GM23338 (cell line): ENCODE measurements at regions not wholly inside any gene's neighbourhood (a gene's known extent, or its start where the extent isn't known, plus 50 kb on each side); places are given as distances from the start of the nearest gene placed in this dataset.

Experiments
- ATAC-seq: fragments of 200-7000 bp; cut with Tn5 transposase; 3 replicates; pipeline ENCODE4 v1.9.1; 2020
- DNase-seq: peaks from one replicate; pipeline ENCODE4 v3.0.0-alpha.2; 2015; ENCODE audit warnings: low spot score
- H2AFZ ChIP-seq: fragments of 200-600 bp; sonication (generic); 2 replicates; pipeline ENCODE4 v1.8.0; 2016; ENCODE audit warnings: antibody characterized with exemption, mild to moderate bottlenecking, moderate library complexity
- H3F3A ChIP-seq: fragments of 200-600 bp; sonication (generic); replicated peaks from 2 replicates; pipeline ENCODE4 v1.8.0; 2017; ENCODE audit warnings: antibody characterized with exemption, mixed run types, low read depth
- H3K27ac ChIP-seq: fragments of 200-600 bp; sonication (generic); 2 replicates; pipeline ENCODE4 v1.6.1; 2016; ENCODE audit warnings: low read depth
- H3K27me3 ChIP-seq: fragments of 200-600 bp; sonication (generic); 2 replicates; pipeline ENCODE4 v1.8.0; 2016; ENCODE audit warnings: mild to moderate bottlenecking, mixed run types, moderate library complexity; ENCODE audit not compliant: insufficient read depth
- H3K36me3 ChIP-seq: fragments of 200-600 bp; sonication (generic); 2 replicates; pipeline ENCODE4 v1.8.0; 2016; ENCODE audit warnings: mild to moderate bottlenecking; ENCODE audit not compliant: insufficient read depth
- H3K4me1 ChIP-seq: fragments of 200-600 bp; sonication (generic); 2 replicates; pipeline ENCODE4 v1.8.0; 2016; ENCODE audit warnings: mild to moderate bottlenecking, moderate library complexity; ENCODE audit not compliant: insufficient read depth
- H3K4me2 ChIP-seq: fragments of 200-600 bp; sonication (generic); 2 replicates; pipeline ENCODE4 v1.7.1; 2017; ENCODE audit warnings: mixed run types
- H3K4me3 ChIP-seq: fragments of 200-600 bp; sonication (generic); 2 replicates; pipeline ENCODE4 v1.6.1; 2016; ENCODE audit warnings: mixed run types
- H3K79me2 ChIP-seq: fragments of 200-600 bp; sonication (generic); replicated peaks from 2 replicates; pipeline ENCODE4 v1.8.0; 2017; ENCODE audit warnings: mild to moderate bottlenecking; ENCODE audit not compliant: insufficient read depth
- H3K9me2 ChIP-seq: fragments of 200-600 bp; sonication (generic); 2 replicates; pipeline ENCODE4 v1.8.0; 2017; ENCODE audit not compliant: insufficient read depth
- H4K20me1 ChIP-seq: fragments of 200-600 bp; sonication (generic); replicated peaks from 2 replicates; pipeline ENCODE4 v1.8.0; 2017; ENCODE audit warnings: mild to moderate bottlenecking; ENCODE audit not compliant: insufficient read depth
- H3K27ac Mint-ChIP-seq: 2 replicates; pipeline ENCODE4 v1.8.0; 2020; ENCODE audit warnings: inconsistent platforms, mild to moderate bottlenecking, moderate library complexity, mixed read lengths
- H3K27me3 Mint-ChIP-seq: 3 replicates; pipeline ENCODE4 v1.8.0; 2022; ENCODE audit warnings: low read depth, mild to moderate bottlenecking, moderate library complexity, mixed read lengths, inconsistent platforms; ENCODE audit not compliant: insufficient read depth, poor library complexity
- H3K36me3 Mint-ChIP-seq: 3 replicates; pipeline ENCODE4 v1.8.0; 2021; ENCODE audit warnings: low read depth, mild to moderate bottlenecking, inconsistent platforms, moderate library complexity, mixed read lengths
- H3K4me1 Mint-ChIP-seq: 3 replicates; pipeline ENCODE4 v1.8.0; 2020; ENCODE audit warnings: mild to moderate bottlenecking, inconsistent platforms, mixed read lengths
- H3K4me3 Mint-ChIP-seq: 3 replicates; pipeline ENCODE4 v1.8.0; 2021; ENCODE audit warnings: moderate library complexity, mild to moderate bottlenecking, inconsistent platforms, mixed read lengths
- H3K9me3 Mint-ChIP-seq: 3 replicates; pipeline ENCODE4 v1.8.0; 2020; ENCODE audit warnings: moderate library complexity, mild to moderate bottlenecking, inconsistent platforms, mixed read lengths
- CREB1 ChIP-seq: fragments of 250-450 bp; sonication (Bioruptor Pico); IDR thresholded peaks from 2 replicates; pipeline ENCODE4 v1.5.0; 2020; ENCODE audit warnings: low read depth, mild to moderate bottlenecking, moderate library complexity
- EZH2 ChIP-seq: fragments of 200-600 bp; sonication (generic); IDR thresholded peaks from one replicate; pipeline ENCODE4 v1.8.0; 2017; ENCODE audit warnings: antibody characterized with exemption, mild to moderate bottlenecking, low read depth; ENCODE audit not compliant: unreplicated experiment
- JUNB ChIP-seq: IDR thresholded peaks from one replicate; pipeline ENCODE4 v1.6.1; 2016; ENCODE audit warnings: antibody characterized with exemption; ENCODE audit not compliant: unreplicated experiment
- NANOG ChIP-seq: IDR thresholded peaks from 2 replicates; pipeline ENCODE4 v1.6.1; 2016; ENCODE audit warnings: antibody characterized with exemption, borderline replicate concordance
- POLR2AphosphoS5 ChIP-seq: IDR thresholded peaks from 2 replicates; pipeline ENCODE4 v1.6.1; 2016; ENCODE audit warnings: antibody characterized with exemption, low read depth
- STAT1 ChIP-seq: IDR thresholded peaks from one replicate; pipeline ENCODE4 v1.6.1; 2016; ENCODE audit warnings: antibody characterized with exemption; ENCODE audit not compliant: unreplicated experiment
- ZNF114 ChIP-seq: fragments of 250-450 bp; sonication (Bioruptor Pico); IDR thresholded peaks from 2 replicates; pipeline ENCODE4 v1.5.0; 2020; ENCODE audit warnings: mild to moderate bottlenecking, moderate library complexity
- ZNF331 ChIP-seq: fragments of 250-450 bp; sonication (Bioruptor Pico); IDR thresholded peaks from 2 replicates; pipeline ENCODE4 v1.5.0; 2020; ENCODE audit warnings: low read depth, mild to moderate bottlenecking, moderate library complexity
- ZNF462 ChIP-seq: fragments of 250-450 bp; sonication (Bioruptor Pico); IDR thresholded peaks from 2 replicates; pipeline ENCODE4 v1.5.0; 2020; ENCODE audit warnings: mild to moderate bottlenecking, moderate library complexity
- TF ChIP-seq, protein P1 (sequence below): IDR thresholded peaks from 2 replicates; pipeline ENCODE4 v1.6.1; 2016; ENCODE audit warnings: antibody characterized with exemption
- TF ChIP-seq, protein P2 (sequence below), 2 experiments: fragments of 200-600 bp in 1 of 2; sonication (generic) in 1 of 2; conservative IDR thresholded peaks; 2 replicates each; pipeline versions ENCODE4 v1.5.1 to v1.6.1; 2016 to 2017; ENCODE audit warnings: antibody characterized with exemption in 2 of 2, low read depth in 2 of 2, mild to moderate bottlenecking in 2 of 2, moderate library complexity in 1 of 2

- DNase-seq (no peak), ATAC-seq (no peak)
- H3K4me1 Mint-ChIP-seq: no peaks in the 10 kb centered on the region
- no peak overlapping the region for H3K27ac Mint-ChIP-seq
- no peak overlapping the region for H3K4me2 ChIP-seq
- H3K79me2 ChIP-seq: no peaks in the 10 kb centered on the region
- H3K27me3 ChIP-seq: no peaks in the 10 kb centered on the region
- no peaks in the 10 kb centered on the region for H3K4me1 ChIP-seq
- no peaks in the 10 kb centered on the region for H3K9me2 ChIP-seq
- H4K20me1 ChIP-seq: no peaks in the 10 kb centered on the region
- H3K27ac ChIP-seq: no peak overlapping the region
- TF ChIP-seq ZNF114 (CRISPR knock-in tag) (no peak), CREB1 (CRISPR knock-in tag) (no peak), ZNF331 (CRISPR knock-in tag) (no peak), EZH2 (no peak), JUNB (no peak), STAT1 (no peak)
- no peaks in the 10 kb centered on the region for H3F3A ChIP-seq
- peaks cover 13% of the 10 kb centered on the region; the same call in 2 of the 3 replicates for H3K36me3 Mint-ChIP-seq
- no peak overlapping the region for H2AFZ ChIP-seq
- H3K36me3 ChIP-seq: no peaks in the 10 kb centered on the region; the same call in 1 of the 2 replicates
- H3K4me3 Mint-ChIP-seq: no peak overlapping the region
- H3K27me3 Mint-ChIP-seq: no peaks in the 10 kb centered on the region
- H3K4me3 ChIP-seq: no peak overlapping the region
- H3K9me3 Mint-ChIP-seq: peaks cover 74% of the 10 kb centered on the region
Measured at GRCh38 chr2:3952866-3953516, 249.6 kb downstream of the DCDC2C start.

GRCh38 chr2:3954261-3954660 is 250.9 kb downstream of the DCDC2C start:
- Histone ChIP-seq H3K4me1 (no peaks in the 10 kb centered on the region), H3K27me3 (no peaks in the 10 kb centered on the region), H3K79me2 (no peaks in the 10 kb centered on the region), H3K4me2 (no peak overlapping the region), H3K9me2 (no peaks in the 10 kb centered on the region), H4K20me1 (no peaks in the 10 kb centered on the region), H3F3A (no peaks in the 10 kb centered on the region), H2AFZ (no peak overlapping the region), H3K27ac (no peak overlapping the region), H3K36me3 (no peaks in the 10 kb centered on the region; the same call in 1 of the 2 replicates), H3K4me3 (no peak overlapping the region)
- Mint-ChIP-seq H3K9me3 (peaks cover 69% of the 10 kb centered on the region), H3K27me3 (no peaks in the 10 kb centered on the region), H3K27ac (no peak overlapping the region), H3K36me3 (peaks cover 11% of the 10 kb centered on the region; the same call in 2 of the 3 replicates), H3K4me1 (no peaks in the 10 kb centered on the region), H3K4me3 (no peak overlapping the region)
- TF ChIP-seq, protein P1, sequence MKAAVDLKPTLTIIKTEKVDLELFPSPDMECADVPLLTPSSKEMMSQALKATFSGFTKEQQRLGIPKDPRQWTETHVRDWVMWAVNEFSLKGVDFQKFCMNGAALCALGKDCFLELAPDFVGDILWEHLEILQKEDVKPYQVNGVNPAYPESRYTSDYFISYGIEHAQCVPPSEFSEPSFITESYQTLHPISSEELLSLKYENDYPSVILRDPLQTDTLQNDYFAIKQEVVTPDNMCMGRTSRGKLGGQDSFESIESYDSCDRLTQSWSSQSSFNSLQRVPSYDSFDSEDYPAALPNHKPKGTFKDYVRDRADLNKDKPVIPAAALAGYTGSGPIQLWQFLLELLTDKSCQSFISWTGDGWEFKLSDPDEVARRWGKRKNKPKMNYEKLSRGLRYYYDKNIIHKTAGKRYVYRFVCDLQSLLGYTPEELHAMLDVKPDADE: no peak
- no peak for TF ChIP-seq ZNF114 (CRISPR knock-in tag)
- no peak for TF ChIP-seq NANOG
- TF ChIP-seq ZNF462: no peak
- no peak for TF ChIP-seq POLR2AphosphoS5
- TF ChIP-seq, protein P2, sequence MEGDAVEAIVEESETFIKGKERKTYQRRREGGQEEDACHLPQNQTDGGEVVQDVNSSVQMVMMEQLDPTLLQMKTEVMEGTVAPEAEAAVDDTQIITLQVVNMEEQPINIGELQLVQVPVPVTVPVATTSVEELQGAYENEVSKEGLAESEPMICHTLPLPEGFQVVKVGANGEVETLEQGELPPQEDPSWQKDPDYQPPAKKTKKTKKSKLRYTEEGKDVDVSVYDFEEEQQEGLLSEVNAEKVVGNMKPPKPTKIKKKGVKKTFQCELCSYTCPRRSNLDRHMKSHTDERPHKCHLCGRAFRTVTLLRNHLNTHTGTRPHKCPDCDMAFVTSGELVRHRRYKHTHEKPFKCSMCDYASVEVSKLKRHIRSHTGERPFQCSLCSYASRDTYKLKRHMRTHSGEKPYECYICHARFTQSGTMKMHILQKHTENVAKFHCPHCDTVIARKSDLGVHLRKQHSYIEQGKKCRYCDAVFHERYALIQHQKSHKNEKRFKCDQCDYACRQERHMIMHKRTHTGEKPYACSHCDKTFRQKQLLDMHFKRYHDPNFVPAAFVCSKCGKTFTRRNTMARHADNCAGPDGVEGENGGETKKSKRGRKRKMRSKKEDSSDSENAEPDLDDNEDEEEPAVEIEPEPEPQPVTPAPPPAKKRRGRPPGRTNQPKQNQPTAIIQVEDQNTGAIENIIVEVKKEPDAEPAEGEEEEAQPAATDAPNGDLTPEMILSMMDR (conservative IDR thresholded peaks at IDR 0.05; ENCODE audit: low read depth in 2 of 2): no peak
- TF ChIP-seq ZNF331 (CRISPR knock-in tag): no peak
- no peak for TF ChIP-seq CREB1 (CRISPR knock-in tag)
- DNase-seq (no peak), ATAC-seq (no peak)
